ENCODE measurements at regions not wholly inside any gene's neighbourhood (a gene's known extent, or its start where the extent isn't known, plus 50 kb on each side); places are given as distances from the start of the nearest gene placed in this dataset.

DNA sequence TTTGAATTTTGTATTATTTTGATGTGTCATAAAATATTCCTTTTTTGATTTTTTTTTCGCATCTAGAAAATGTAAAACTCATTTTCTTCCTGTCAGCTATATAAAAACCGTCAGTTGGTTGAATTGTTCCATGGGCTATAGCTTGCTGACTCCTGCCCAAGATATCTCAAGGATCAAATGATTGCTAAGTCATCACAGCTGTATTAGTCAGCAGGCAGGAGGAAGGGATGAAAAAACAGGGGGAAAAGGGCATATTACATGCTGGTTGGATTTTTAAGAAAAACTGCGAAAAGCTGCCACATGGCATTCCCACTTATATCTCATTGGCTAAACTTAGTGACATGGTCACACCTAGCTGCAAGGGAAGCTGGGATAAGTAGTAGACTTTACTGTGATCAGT is 569.9 kb downstream of the BCKDHB start:
- H3K4me3 Mint-ChIP-seq, result no peak overlapping the region
- no CpG with 5 or more reads among the region's 3 CpGs for WGBS (ENCODE audit: insufficient coverage)
- H3K9ac ChIP-seq (ENCODE audit: insufficient read depth, low read length, poor library complexity, severe bottlenecking), result no peak overlapping the region
- H3K27ac ChIP-seq (ENCODE audit: low read depth in 1 of 2, low read length in 2 of 2), result no peak overlapping the region
- no peaks in the 10 kb centered on the region for H3K36me3 Mint-ChIP-seq
- H3K4me1 Mint-ChIP-seq, result no peaks in the 10 kb centered on the region
- H3K27me3 Mint-ChIP-seq (ENCODE audit: low read depth in 3 of 3), result no peaks in the 10 kb centered on the region
- intact Hi-C loops (cut with micrococcal nuclease), result no loop called here
- peaks cover 0 to 6% of the 10 kb centered on the region in 2 donors for H3K9me3 ChIP-seq (replicated peaks in 1 of 2; ENCODE audit: control insufficient read depth in 1 of 2, insufficient read depth in 1 of 2, low read length in 2 of 2)
- H3K79me2 ChIP-seq (ENCODE audit: insufficient read depth, low read length), result no peaks in the 10 kb centered on the region
- no peaks in the 10 kb centered on the region for H3K4me1 ChIP-seq (ENCODE audit: control insufficient read depth in 1 of 2, insufficient read depth in 2 of 2, low read length in 2 of 2)
- TF ChIP-seq, protein P1, sequence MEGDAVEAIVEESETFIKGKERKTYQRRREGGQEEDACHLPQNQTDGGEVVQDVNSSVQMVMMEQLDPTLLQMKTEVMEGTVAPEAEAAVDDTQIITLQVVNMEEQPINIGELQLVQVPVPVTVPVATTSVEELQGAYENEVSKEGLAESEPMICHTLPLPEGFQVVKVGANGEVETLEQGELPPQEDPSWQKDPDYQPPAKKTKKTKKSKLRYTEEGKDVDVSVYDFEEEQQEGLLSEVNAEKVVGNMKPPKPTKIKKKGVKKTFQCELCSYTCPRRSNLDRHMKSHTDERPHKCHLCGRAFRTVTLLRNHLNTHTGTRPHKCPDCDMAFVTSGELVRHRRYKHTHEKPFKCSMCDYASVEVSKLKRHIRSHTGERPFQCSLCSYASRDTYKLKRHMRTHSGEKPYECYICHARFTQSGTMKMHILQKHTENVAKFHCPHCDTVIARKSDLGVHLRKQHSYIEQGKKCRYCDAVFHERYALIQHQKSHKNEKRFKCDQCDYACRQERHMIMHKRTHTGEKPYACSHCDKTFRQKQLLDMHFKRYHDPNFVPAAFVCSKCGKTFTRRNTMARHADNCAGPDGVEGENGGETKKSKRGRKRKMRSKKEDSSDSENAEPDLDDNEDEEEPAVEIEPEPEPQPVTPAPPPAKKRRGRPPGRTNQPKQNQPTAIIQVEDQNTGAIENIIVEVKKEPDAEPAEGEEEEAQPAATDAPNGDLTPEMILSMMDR (IDR thresholded peaks at IDR 0.05), result no peak
- no peak overlapping the region for H3K27ac Mint-ChIP-seq
- DNase-seq, result no peak
- H4K20me1 ChIP-seq (ENCODE audit: insufficient read depth, low read length), result no peaks in the 10 kb centered on the region
- H3K4me3 ChIP-seq (replicated peaks in 1 of 3; ENCODE audit: low read depth in 2 of 3, low read length in 3 of 3), result no peak overlapping the region
- H3K9me3 Mint-ChIP-seq, result peaks cover 0 to 8% (median 6%) of the 10 kb centered on the region in 7 donors
- H2AFZ ChIP-seq (ENCODE audit: insufficient read depth, low read depth, low read length, poor library complexity, severe bottlenecking), result no peak overlapping the region
- no peaks in the 10 kb centered on the region for H3K36me3 ChIP-seq (replicated peaks in 1 of 2; ENCODE audit: control insufficient read depth in 1 of 2, insufficient read depth in 2 of 2, low read length in 2 of 2)
- H3K27me3 ChIP-seq (ENCODE audit: control insufficient read depth in 2 of 2, insufficient read depth in 2 of 2, low read length in 2 of 2), result no peaks in the 10 kb centered on the region
- no peak overlapping the region for H3K4me2 ChIP-seq (replicated peaks; ENCODE audit: extremely low read depth, low read length, poor library complexity, severe bottlenecking)

- H3K4me3 ChIP-seq (replicated peaks in 1 of 3; ENCODE audit: low read depth in 2 of 3, low read length in 3 of 3), result no peak overlapping the region
- Mint-ChIP-seq H3K27ac (no peak overlapping the region), H3K4me3 (no peak overlapping the region), H3K9me3 (peaks cover 0 to 10% (median 0%) of the 10 kb centered on the region in 7 donors), H3K36me3 (no peaks in the 10 kb centered on the region), H3K4me1 (no peaks in the 10 kb centered on the region), H3K27me3 (ENCODE audit: low read depth in 3 of 3) (no peaks in the 10 kb centered on the region)
- no peaks in the 10 kb centered on the region for H4K20me1 ChIP-seq (ENCODE audit: insufficient read depth, low read length)
- H3K27ac ChIP-seq (ENCODE audit: low read depth in 1 of 2, low read length in 2 of 2), result no peak overlapping the region
- WGBS (ENCODE audit: insufficient coverage), result no CpG with 5 or more reads among the region's 1 CpG
- intact Hi-C loops (cut with micrococcal nuclease), result no loop called here
- H3K27me3 ChIP-seq (ENCODE audit: control insufficient read depth in 2 of 2, insufficient read depth in 2 of 2, low read length in 2 of 2), result no peaks in the 10 kb centered on the region
- no peaks in the 10 kb centered on the region for H3K4me1 ChIP-seq (ENCODE audit: control insufficient read depth in 1 of 2, insufficient read depth in 2 of 2, low read length in 2 of 2)
- no peaks in the 10 kb centered on the region for H3K36me3 ChIP-seq (replicated peaks in 1 of 2; ENCODE audit: control insufficient read depth in 1 of 2, insufficient read depth in 2 of 2, low read length in 2 of 2)
- TF ChIP-seq, protein P1 (IDR thresholded peaks at IDR 0.05), result no peak
- H3K9me3 ChIP-seq (replicated peaks in 1 of 2; ENCODE audit: control insufficient read depth in 1 of 2, insufficient read depth in 1 of 2, low read length in 2 of 2), result peaks cover 0 to 6% of the 10 kb centered on the region in 2 donors
- H3K4me2 ChIP-seq (replicated peaks; ENCODE audit: extremely low read depth, low read length, poor library complexity, severe bottlenecking), result no peak overlapping the region
- H3K9ac ChIP-seq (ENCODE audit: insufficient read depth, low read length, poor library complexity, severe bottlenecking), result no peak overlapping the region
- DNase-seq, result no peak
- H3K79me2 ChIP-seq (ENCODE audit: insufficient read depth, low read length), result no peaks in the 10 kb centered on the region
- H2AFZ ChIP-seq (ENCODE audit: insufficient read depth, low read depth, low read length, poor library complexity, severe bottlenecking), result no peak overlapping the region
Observed at GRCh38 chr6:80674669-80675068, 568.2 kb downstream of the BCKDHB start.

All from CD14-positive monocyte (primary cell).